NT2/D1 (cell line): ENCODE measurements at regions not wholly inside any gene's neighbourhood (a gene's known extent, or its start where the extent isn't known, plus 50 kb on each side); places are given as distances from the start of the nearest gene placed in this dataset.

ENCODE experiments used
- YY1 ChIP-seq: IDR thresholded peaks from 2 replicates; pipeline ENCODE4 v1.6.1; 2011; ENCODE audit not compliant: insufficient read length, insufficient read depth
- ZNF274 ChIP-seq: IDR thresholded peaks from 2 replicates; pipeline ENCODE4 v1.6.1; 2011; ENCODE audit warnings: mild to moderate bottlenecking, low read depth, low read length

DNA sequence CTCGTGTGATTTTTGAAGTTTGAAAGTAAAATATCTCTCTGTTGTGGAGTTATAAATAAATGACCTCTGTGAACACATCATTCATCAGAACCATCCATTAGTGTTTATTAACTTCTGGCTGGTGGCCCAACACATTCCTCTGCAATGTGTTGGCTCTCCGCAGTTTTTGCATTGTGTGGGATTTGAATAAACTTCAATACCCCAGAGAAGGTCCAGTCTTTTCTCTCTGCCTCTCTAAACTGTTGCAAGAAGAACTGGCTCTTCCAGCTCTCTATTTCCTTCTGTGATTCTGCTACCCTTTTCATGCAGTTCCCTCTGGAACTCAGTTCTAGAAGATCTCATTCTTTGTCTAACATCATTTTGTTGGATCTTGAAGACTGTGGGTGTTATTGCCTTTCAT is 125.0 kb upstream of the ARHGAP42 start:
- TF ChIP-seq ZNF274 (no peak), YY1 (no peak)
